Left ventricle myocardium inferior (tissue), 1 donor: ENCODE measurements at regions not wholly inside any gene's neighbourhood (a gene's known extent, or its start where the extent isn't known, plus 50 kb on each side); places are given as distances from the start of the nearest gene placed in this dataset.

ENCODE experiments used
- DNase-seq: peaks from one replicate; pipeline ENCODE4 v3.0.0-alpha.2; 2020
- H3K27ac ChIP-seq: fragments of 200-600 bp; replicated peaks from 2 replicates; pipeline ENCODE4 v1.8.0; 2021
- H3K27me3 ChIP-seq: fragments of 200-600 bp; 2 replicates; pipeline ENCODE4 v1.8.0; 2021; ENCODE audit warnings: low read depth
- H3K36me3 ChIP-seq: fragments of 200-600 bp; 2 replicates; pipeline ENCODE4 v1.8.0; 2021
- H3K4me1 ChIP-seq: fragments of 200-600 bp; 2 replicates; pipeline ENCODE4 v1.8.0; 2021
- H3K4me3 ChIP-seq: fragments of 200-600 bp; 2 replicates; pipeline ENCODE4 v1.8.0; 2021; ENCODE audit warnings: mild to moderate bottlenecking, moderate library complexity
- H3K9me3 ChIP-seq: fragments of 200-600 bp; replicated peaks from 2 replicates; pipeline ENCODE4 v1.8.0; 2021
- CTCF ChIP-seq: fragments of 200-600 bp; IDR thresholded peaks from 2 replicates; pipeline ENCODE4 v1.8.0; 2021; ENCODE audit warnings: antibody characterized with exemption, mild to moderate bottlenecking, borderline replicate concordance
- intact Hi-C: fragments of 100-400 bp; cut with micrococcal nuclease; formaldehyde crosslinking; loops from one replicate; pipeline ENCODE4 v1.11.0; 2022
- donor health status: DM: no; HTN: yes; CAD: no; lungs with severe emphysema.

- H3K9me3 ChIP-seq: peaks cover 6% of the 10 kb centered on the region
- DNase-seq: no peak
- no peak overlapping the region for H3K4me3 ChIP-seq
- H3K36me3 ChIP-seq: no peaks in the 10 kb centered on the region
- H3K27me3 ChIP-seq: no peaks in the 10 kb centered on the region
- no peak overlapping the region for H3K27ac ChIP-seq
- no peak for TF ChIP-seq CTCF
- H3K4me1 ChIP-seq: no peaks in the 10 kb centered on the region
- intact Hi-C loops: no loop called here
Observed at GRCh38 chr1:239785576-239785975, 306.1 kb upstream of the FMN2 start.

GRCh38 chr1:239786464-239786863 lies 305.2 kb upstream of the FMN2 start:
- Histone ChIP-seq H3K36me3 (no peaks in the 10 kb centered on the region), H3K27ac (no peak overlapping the region), H3K4me3 (no peak overlapping the region), H3K27me3 (no peaks in the 10 kb centered on the region), H3K9me3 (peaks cover 2% of the 10 kb centered on the region), H3K4me1 (no peaks in the 10 kb centered on the region)
- no peak for DNase-seq
- no peak for TF ChIP-seq CTCF
- intact Hi-C loops: no loop called here

- no peaks in the 10 kb centered on the region for H3K9me3 ChIP-seq
- intact Hi-C loops: no loop called here
- no peak overlapping the region for H3K4me3 ChIP-seq
- no peak for DNase-seq
- H3K27ac ChIP-seq: no peak overlapping the region
- H3K4me1 ChIP-seq: no peaks in the 10 kb centered on the region
- no peaks in the 10 kb centered on the region for H3K27me3 ChIP-seq
- H3K36me3 ChIP-seq: no peaks in the 10 kb centered on the region
- no peak for TF ChIP-seq CTCF
Observed at GRCh38 chr1:239792157-239792556, 299.5 kb upstream of the FMN2 start.

- intact Hi-C loops: no loop called here
- DNase-seq: no peak
- Histone ChIP-seq H3K36me3 (no peaks in the 10 kb centered on the region), H3K27ac (no peak overlapping the region), H3K4me3 (no peak overlapping the region), H3K9me3 (no peaks in the 10 kb centered on the region), H3K27me3 (no peaks in the 10 kb centered on the region), H3K4me1 (no peaks in the 10 kb centered on the region)
- TF ChIP-seq CTCF: no peak
Observed at GRCh38 chr1:239795304-239795703, 296.4 kb upstream of the FMN2 start.

- H3K36me3 ChIP-seq: no peaks in the 10 kb centered on the region
Observed at GRCh38 chr1:239799617-239800016, 292.1 kb upstream of the FMN2 start.

More at GRCh38 chr1:239799617-239800016, 292.1 kb upstream of the FMN2 start:
- Histone ChIP-seq H3K9me3 (no peaks in the 10 kb centered on the region), H3K4me1 (no peaks in the 10 kb centered on the region), H3K27ac (no peak overlapping the region), H3K27me3 (no peaks in the 10 kb centered on the region), H3K4me3 (no peak overlapping the region)
- no peak for TF ChIP-seq CTCF
- intact Hi-C loops: no loop called here
- DNase-seq: no peak
